Kidney glomerular epithelial cell (primary cell): ENCODE measurements at regions not wholly inside any gene's neighbourhood (a gene's known extent, or its start where the extent isn't known, plus 50 kb on each side); places are given as distances from the start of the nearest gene placed in this dataset.

Experiments used
- DNase-seq: peaks from one replicate; lab custom pipeline; 2025; lab: John Stamatoyannopoulos, UW

DNA sequence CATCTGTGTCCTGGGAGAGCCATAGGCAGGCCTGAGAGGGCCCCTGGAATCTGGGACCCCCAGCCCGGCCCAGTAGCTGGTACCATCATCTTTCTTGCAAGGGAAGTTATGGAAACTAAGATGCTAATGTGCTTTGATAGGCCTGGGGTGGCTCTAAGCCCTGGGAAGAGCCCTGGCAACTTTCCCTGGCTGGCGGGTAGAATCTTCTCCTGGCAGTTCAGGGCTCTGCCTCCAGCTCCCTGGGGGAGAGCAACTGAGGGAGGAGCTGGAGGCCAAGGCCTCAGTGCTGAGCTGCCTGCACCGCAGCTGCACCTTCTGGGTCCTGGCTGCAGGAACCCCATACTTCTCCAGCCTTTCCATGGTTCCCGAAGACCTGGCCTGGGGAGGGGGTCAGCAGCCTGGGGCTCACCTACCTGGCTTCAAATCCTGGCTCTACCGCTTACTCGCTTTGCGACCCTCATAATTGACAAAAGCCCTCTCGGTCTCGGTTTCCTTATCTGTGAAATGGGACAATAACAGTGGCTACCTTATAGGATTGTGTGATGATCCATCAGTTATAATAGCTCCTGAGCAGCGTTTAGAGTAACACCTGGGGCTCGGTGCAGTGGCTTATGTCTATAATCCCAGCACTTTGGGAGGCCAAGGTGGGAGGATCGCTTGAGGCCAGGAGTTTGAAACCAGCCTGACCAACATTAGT is 333.7 kb downstream of the SEC14L1 start:
- no peak for DNase-seq

DNA sequence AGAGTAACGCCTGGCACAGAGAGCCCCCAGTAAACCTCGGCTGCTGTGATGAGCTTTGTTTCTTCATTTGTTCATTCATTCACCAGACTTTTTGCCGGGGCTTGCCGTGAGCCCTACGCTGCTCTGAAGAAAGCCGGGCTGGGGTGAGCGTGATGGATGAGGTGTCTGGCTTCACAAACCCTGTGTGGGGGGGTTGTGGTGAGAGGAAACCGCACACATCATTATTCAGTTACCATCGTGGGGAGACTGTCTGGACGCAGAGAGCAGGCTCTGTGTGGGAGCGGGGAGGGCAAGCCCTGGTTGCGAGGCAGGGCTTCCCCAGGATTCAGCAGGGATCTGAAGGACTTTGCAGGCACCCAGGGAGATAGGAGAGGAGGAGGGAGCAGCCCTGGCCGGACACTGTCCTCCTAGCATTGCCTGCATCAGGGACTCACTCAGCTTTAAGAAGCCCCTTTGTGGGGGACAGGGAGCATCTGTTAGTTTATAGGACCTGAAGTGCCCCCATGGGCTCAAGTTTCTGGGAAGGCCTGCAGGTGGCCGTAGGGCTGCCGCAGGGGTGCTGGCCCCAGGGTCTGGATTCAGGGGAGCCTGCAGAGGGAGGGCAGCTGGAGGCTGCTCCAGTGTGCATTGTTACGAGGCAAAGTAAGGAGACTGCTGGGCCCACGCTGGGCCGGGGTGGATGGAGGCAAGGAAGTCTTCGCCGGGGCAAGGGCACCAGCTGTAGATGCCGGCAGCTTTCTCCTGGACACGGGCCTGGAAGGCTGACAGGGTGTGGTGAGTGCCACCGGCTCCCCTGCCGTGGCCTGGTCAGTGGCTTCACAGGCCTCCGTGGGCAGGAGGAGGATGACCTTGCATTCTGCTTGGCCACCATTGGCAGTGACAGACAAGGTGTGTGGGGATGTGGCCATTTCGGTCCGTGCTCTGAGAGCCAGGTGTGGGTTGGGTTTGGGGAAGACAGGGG is 334.5 kb downstream of the SEC14L1 start:
- peak; percentile 61 for DNase-seq

DNA sequence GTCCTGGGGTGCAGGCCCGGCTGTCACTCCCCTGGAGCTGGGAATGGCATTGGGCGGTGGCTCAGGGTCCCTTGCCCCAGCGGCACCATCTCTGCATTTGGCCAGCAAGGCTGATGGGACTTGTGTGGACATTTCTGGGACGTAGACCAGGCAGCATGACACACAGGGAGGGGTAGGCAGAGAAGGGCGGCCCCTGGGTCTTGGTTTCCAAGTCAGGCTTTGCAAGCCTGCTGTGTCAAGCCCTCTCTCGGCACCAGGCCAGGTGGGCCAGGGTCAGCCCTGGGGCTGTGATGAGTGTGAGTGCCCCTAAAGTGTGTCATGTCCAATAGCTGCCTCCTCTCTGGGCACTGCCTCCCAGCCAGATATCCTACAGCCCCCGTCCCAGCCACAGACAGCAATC is 335.2 kb downstream of the SEC14L1 start:
- DNase-seq: no peak

DNA sequence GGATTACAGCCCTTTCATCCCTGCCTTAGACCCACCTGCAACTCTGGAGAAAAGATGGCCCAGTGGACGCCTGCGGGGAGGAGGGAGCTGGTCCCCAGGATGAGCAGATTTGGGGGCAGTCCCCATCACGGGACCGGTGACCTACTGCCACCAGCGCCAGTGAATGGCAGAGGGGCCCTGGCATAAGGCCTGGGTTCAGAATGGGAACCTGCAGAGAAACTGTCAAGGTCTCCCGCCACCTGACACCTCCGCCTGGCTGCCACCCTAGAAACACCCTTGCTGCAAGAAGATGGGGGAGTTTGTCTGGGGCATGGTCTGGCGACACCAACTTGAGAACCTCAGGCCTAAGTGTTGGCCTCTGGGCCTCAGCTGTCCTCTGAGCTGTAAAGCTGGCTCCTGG is 335.7 kb downstream of the SEC14L1 start:
- DNase-seq: no peak

DNA sequence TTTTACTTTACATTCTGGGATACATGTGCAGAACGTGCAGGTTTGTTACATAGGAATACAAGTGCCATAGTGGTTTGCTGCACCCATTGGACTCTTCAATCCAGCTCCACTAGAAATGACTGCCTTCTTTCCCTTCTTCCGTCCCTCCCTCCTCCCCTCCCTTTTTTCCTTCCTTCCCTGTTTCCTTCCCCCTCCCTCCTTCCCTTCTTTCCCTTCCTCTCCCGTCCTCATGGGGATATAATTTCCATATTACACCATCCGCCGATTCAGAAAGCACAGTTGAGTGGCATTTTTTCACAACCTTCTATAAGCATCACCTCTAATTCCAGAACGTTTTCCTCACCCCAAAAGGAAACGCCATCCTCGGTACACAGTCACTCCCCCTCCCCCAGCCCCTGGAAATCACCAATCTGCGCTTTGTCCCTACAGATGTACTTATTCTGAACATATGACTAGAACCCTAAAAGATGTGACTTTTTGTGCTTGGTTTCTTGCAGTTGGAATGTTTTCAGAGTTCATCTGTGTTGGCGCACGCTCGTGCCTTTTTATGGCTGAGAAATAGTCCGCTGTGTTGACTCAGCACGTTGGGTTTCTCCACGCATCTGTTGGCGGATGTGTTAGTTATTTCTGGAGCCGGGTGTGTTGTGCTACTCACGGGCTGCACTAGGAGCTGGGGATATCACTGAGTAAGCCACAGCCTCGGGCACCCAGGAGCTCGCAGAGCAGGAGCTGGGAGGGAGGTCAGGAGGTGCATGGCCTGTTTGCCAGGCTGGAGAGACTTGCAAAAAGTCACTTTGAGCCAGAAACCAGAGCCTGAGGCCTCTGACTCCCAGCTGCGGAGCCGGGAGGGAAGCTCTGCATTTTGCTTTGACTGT is 336.4 kb downstream of the SEC14L1 start:
- DNase-seq: peak; percentile 23

DNA sequence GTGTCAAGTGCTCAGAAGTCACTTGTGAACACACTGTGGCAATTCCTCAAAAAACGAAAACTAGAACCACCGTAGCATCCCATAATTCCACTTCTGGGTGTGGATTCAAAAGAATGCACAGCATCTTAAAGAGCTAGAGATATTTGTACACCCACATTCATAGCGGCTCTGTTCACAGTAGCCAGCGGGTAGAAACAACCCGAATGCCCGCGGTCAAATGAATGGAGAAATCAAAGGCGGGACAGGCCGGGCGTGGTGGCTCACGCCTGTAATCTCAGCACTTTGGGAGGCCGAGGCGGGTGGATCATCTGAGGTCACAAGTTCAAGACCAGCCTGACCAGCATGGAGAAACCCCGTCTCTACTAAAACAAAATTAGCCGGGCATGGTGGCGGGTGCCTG is 337.5 kb downstream of the SEC14L1 start:
- DNase-seq: no peak

DNA sequence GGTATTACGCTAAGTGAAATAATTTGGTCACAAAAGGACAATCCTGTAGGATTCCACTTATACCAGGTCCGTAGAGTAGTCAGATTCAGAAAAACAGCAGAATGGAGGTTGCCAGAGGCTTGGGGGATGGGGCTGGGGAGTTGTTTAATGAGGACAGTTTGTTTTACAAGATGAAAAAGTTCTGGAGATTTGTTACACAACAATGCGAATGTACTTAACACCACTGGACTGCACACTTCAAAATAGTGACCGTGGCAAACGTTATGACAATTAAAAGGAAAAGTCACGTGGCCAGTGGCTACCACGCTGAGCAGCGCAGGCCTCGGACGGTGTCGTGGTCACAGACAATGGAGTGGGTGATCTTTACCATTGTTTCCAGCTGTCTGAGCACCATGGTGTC is 338.1 kb downstream of the SEC14L1 start:
- no peak for DNase-seq

DNA sequence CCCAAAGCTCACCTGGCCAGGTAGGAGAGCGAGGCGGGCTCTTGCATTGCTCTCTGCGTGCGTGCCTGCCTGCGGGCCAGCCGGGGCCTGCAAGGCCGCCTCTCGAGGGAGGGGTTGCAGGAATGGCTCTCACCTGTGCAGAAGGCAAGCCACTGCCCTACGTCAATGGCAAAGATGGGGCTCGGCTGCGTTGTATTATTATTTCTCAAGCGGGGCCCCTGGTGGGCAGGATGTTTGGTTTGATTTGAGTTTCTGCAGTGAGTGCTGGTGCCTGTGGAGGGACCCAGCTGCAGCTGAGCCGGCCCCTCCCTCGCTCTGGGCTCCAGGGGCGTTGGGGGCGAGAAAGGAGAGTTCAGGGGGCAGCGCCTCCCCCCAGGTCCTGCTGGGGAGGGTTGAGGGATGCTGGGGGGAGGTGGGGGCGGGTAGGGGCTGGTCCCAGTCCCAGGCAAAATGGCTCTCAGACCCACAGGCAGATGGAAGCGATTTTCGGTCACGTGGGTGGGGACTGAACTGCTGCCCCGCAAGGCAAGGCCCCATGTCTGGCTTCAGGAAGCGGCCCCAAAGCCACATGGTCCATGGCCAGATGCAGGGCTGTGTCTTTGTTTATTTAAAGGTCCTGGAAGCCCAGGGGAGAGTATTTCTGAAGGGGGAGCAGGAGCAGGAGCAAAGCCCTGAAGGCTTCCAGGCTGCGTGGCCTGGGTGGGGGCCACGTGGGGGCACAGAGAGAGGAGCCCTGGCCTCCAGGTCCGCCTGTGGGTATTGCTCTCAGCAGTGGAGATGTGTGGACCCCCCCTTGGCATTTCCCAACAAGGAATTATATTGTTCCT is 338.8 kb downstream of the SEC14L1 start:
- DNase-seq: no peak

DNA sequence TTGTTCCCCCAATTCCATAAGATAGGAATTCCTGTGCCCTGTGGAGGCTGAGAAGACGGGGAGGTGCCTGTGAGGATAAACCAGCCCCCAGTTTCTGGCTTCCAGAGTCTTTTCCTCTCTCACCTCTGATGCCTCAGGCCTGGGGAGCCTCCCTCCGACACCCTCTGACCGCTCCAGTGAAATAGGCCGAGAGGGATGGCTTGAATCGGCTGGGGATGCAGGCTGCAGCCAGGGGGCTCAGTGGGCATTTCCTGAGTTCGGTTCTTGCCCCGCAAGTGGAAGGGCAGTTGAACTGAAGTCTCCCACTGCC is 339.4 kb downstream of the SEC14L1 start:
- DNase-seq: no peak

DNA sequence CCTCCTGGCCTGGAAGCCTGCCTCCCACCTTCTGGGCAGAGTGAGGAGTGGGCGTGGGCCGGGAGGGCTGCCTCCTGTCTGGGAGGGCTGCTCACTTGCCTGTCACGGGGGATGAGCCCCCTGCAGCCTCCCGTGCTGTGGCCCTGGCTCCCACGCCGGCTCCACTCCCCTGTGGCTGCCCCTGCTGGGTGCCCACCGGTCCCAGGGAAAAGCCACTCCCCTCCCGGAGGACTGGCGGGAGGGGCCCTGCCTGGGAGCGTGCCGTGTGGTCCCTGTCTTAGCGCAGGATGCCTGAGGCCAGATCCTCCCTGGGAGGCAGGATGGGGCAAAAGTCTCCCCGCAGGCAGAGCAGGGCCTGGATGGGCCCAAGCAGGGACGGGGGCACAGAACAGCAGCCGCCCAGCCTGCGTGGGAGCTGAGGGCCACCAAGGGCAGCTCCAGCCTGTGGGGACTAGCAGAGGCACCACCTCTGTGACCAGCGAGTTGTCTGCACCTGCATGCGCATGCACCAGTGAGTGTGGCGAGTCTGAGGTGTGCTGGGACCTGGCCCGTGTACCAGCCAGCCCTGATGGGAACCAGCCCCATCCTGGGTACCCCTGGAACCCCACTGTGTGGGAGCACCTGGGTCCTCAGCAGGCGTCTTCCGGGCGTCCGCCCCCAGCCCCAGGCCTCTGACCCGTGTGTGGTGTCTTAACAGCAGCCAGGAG is 339.9 kb downstream of the SEC14L1 start:
- no peak for DNase-seq

DNA sequence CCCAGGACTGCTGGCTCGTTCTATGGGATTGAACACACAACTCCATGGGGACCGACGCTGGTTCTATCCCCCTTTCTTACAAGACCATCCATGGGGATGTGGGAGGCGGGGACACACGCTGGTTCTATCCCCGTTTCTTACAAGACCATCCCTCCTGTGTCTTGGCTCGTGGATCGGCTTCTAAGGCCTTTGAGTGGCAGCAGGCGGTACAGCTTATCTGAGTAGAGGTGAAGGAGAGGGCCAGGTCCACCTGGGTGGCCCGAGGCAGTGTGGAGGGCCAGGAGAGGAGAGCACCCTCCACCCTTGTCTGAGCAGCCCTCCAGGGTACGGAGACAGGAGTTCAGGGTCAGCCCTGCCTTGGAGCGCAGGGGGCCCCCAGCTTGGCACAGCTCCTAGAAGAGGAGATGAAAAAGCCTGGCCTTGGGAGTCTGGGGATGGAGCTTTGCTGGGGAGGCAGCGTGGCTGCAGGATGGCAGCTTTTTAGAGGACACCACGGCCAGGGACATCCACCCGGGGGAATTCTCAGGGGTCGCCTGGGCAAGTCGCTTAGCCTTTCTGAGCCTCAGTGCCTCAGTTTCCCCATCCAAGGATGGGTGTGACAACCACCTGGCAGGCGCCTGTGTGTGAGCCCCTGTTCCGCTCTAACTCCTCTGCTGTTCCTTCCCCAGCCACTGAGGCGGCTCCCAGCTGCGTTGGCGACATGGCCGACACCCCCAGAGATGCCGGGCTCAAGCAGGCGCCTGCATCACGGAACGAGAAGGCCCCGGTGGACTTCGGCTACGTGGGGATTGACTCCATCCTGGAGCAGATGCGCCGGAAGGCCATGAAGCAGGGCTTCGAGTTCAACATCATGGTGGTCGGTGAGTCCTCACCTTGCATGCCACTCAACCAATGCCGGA is 341.0 kb downstream of the SEC14L1 start:
- no peak for DNase-seq

DNA sequence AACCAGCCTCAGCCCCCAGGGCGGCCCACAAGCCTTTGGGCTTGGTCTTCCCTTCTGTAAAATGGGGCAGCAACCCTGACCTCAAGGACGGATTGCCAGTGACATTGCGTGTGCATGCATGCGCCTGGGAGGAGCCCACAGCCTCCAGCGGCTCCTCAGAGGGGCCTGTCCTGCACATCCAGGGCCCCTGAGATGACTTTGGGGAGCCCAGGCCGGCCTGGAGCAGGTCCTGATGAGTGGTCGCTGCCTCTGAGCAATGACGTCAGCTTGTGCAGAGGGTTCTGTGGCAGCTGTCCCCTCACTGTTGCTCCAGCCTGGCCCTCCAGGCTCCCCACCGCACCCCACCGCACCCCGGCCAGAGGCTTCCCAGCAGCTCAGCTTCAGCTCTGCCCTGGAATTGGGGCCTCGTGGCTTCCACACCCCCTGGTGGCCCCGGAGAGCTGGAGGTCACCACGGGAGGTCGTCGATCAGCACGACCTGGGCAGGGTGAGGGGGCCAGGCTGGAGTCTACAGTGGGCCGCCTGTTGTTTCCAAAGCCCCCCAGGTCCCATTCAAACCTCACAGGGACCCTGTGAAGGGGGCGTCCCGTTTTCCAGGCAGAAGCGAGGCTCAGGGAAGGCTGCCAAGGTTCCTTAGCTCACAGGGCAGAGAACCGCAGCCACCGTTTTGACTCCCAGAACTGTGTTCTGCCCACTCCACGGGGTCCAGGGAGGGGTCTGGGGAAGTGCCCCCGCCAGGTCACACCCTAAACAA is 341.8 kb downstream of the SEC14L1 start:
- no peak for DNase-seq

DNA sequence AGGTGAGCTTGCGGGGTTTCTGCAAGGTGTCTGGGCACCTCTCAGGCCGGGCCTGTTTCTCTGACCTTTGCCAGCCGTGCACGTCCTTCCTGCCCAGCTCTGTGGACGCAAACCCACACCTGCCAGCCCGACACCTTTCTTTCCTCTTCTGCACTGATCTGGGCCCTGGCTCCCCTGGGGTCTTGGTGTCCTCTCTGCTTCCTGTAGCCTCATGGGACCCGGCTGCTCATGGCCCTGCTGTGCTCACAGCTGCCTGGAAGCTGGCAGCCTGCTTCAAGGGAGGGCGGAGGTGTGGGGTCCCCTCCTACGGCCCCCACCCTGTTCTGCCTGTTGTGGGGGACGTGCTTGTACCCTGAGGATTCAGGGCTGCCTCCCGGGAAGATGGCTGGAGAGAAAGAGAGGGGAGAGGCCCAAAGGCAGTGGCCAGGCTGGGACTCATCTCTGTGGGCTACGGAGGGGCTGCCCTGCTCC is 342.4 kb downstream of the SEC14L1 start:
- DNase-seq: no peak

DNA sequence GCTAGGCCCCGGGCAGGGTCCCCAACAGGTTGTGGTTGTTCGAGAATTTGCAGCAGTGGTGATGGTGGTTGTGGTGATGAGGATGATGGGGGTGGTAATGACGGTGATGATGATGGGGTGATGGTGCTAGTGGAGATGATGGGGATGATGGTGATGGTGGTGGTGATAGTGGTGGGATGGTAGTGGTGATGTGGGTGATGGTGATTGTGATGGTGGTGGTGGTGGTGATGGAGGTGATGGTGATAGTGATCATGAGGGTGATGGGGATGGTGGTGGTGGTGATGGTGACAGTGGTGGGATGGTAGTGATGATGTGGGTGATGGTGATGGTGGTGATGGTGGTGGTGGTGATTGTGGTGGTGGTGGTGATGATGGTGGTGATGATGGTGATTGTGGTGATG is 343.3 kb downstream of the SEC14L1 start:
- no peak for DNase-seq

DNA sequence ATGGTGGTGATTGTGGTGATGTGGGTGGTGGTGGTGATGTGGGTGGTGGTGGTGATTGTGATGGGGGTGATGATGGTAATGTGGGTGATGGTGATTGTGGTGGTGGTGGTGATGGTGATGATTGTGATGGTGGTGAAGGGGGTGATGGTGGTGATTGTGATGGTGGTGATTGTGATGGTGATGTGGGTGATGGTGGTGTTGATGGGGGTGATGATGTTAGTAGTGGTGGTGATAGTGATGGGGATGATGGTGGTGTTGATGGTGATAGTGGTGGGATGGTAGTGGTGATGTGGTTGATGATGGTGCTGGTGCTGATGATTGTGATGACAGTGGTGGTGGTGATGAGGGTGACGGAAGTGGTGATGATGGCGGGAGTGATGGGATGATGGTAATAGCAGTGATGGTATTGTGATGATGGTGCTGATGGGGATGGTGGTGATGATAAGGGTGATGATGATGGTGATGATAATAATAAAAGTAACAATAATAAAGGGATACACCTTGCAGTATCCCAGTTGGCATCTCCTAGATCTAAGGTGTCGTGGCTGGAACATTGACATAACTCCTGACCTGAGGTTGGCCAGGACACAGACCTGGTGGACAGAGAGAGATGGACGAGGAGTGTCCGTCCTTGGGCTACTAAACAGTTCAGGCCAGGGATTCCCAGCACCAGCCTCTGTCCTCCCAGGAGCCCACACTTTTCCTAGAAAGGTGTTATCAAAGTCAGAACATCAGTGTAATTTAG is 344.5 kb downstream of the SEC14L1 start:
- DNase-seq: no peak

DNA sequence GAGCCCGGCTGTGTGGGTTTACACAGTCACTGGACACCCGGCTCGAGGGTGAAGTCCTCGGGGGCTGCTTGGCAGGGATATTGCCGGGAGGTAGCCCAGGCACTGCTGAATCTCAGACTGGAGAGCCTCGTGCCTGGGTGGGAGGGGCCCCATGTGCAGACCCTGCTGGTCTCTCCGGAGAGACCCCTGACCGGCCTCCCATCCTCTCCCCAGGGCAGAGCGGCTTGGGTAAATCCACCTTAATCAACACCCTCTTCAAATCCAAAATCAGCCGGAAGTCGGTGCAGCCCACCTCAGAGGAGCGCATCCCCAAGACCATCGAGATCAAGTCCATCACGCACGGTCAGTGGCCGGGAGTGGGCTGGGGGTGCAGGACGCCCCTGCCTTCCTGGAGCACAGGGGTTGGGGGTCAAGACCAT is 346.5 kb downstream of the SEC14L1 start:
- DNase-seq: no peak

DNA sequence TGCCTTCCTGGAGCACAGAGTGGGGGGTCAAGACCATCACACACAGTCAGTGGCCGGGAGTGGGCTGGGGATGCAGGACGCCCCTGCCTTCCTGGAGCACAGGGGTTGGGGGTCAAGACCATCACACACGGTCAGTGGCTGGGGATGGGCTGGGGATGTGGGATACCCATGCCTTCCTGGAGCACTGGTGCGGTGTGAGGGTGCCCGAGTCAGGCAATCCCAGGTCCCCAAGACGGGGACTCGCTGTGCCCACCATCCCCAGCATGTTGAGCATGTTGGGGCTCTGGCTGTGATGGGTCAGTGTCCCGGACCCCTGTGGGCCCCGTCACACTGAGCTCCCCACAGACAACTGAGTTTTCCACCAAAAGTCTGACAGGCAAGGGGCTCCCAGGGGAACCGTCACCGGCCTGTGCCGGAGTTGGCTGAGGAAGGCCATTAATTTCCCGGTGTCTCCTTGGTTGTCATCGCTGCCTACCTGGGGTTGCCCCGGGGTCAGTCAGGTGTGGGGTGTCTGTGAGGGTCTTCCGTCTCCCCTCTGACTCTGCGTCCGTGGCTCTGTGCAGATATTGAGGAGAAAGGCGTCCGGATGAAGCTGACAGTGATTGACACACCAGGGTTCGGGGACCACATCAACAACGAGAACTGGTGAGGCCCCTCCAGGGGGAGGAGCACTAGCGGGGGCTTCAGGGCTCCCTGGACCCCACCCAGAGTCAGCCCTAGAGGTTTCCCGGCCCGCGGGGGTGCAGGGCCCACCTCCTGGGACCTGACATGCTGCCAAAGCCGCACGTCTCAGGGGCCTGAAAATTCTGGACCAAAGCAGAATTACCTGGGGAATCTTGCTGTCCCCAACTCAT is 347.1 kb downstream of the SEC14L1 start:
- no peak for DNase-seq
